ENCODE measurements at regions not wholly inside any gene's neighbourhood (a gene's known extent, or its start where the extent isn't known, plus 50 kb on each side); places are given as distances from the start of the nearest gene placed in this dataset.
A peak's percentile ranks its signal among the peaks of the same experiment; 100 is the strongest.

GRCh38 chr1:221335161-221336101, 406.5 kb downstream of the DUSP10 start:
- H3K4me3 ChIP-seq, result no peak overlapping the region
- H3K4me1 ChIP-seq, result peaks cover 24% of the 10 kb centered on the region
- no peaks in the 10 kb centered on the region for H3K9me3 ChIP-seq
- 18 to 19% methylated on average over 5 of the region's 5 CpGs for WGBS, 2 donors
- no peaks in the 10 kb centered on the region for H3K36me3 ChIP-seq (ENCODE audit: low read depth, missing control alignments)
- intact Hi-C loops (cut with DNase I; ENCODE audit: low total_unique reads), result no loop called here
- TF ChIP-seq, protein P1, sequence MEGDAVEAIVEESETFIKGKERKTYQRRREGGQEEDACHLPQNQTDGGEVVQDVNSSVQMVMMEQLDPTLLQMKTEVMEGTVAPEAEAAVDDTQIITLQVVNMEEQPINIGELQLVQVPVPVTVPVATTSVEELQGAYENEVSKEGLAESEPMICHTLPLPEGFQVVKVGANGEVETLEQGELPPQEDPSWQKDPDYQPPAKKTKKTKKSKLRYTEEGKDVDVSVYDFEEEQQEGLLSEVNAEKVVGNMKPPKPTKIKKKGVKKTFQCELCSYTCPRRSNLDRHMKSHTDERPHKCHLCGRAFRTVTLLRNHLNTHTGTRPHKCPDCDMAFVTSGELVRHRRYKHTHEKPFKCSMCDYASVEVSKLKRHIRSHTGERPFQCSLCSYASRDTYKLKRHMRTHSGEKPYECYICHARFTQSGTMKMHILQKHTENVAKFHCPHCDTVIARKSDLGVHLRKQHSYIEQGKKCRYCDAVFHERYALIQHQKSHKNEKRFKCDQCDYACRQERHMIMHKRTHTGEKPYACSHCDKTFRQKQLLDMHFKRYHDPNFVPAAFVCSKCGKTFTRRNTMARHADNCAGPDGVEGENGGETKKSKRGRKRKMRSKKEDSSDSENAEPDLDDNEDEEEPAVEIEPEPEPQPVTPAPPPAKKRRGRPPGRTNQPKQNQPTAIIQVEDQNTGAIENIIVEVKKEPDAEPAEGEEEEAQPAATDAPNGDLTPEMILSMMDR (IDR thresholded peaks at IDR 0.05), result no peak
- no peak for TF ChIP-seq POLR2A (IDR thresholded peaks at IDR 0.05)
- peak overlapping the region; percentile 52 to 83 for H3K27ac ChIP-seq
- no peaks in the 10 kb centered on the region for H3K27me3 ChIP-seq
- peak; percentile 41 for DNase-seq

DNA sequence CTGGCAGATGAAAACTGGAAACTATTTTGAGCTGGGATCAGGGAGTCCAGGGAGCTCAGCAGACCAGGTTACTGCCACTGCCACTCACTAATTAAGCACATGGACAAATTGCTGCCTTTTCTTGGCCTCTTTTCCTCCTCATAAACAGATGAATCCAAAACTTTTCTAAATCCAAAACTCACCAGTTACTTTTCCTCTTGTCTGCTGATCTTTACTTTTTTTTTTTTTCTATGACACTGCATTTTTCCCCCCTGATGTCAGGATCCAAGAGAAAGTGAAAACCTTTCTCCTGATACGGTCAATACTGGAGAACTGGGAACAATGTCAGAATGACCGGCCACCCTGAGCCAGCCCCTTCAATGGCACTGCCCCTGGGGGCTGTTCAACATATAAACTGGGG, 405.8 kb downstream of the DUSP10 start:
- Histone ChIP-seq H3K4me1 (peaks cover 24% of the 10 kb centered on the region), H3K27me3 (no peaks in the 10 kb centered on the region), H3K4me3 (no peak overlapping the region), H3K36me3 (ENCODE audit: low read depth, missing control alignments) (no peaks in the 10 kb centered on the region), H3K9me3 (no peaks in the 10 kb centered on the region), H3K27ac (peak overlapping the region; percentile 52 to 83)
- TF ChIP-seq POLR2A (IDR thresholded peaks at IDR 0.05), result no peak
- TF ChIP-seq, protein P1 (IDR thresholded peaks at IDR 0.05), result no peak
- intact Hi-C loops (cut with DNase I; ENCODE audit: low total_unique reads), result no loop called here
- no peak for DNase-seq
- WGBS, 2 donors, result 51 to 64% methylated on average over 2 of the region's 2 CpGs

DNA sequence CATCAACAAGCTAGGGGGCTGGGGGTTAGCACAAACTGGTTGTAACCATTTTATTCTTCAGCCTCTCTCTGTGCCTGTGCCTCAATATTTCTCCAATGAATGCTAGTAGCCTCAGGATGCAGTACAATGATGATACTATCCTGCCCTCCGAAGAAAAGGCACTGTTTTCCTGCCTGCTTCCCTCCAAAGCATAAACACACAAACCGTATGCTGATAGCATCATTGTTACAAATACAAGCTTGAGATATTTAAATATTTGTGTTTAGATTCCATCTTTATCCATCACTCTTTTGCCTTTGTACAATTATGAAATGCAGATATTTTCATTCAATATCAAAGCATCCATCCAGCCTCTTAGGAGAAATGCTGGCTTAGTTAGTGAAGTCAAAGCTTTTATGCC, 404.8 kb downstream of the DUSP10 start:
- H3K27ac ChIP-seq, result peak overlapping the region in 1 of 2 donors; percentile 83
- no peak for DNase-seq
- 54 to 61% methylated on average over 2 of the region's 2 CpGs for WGBS, 2 donors
- no peak overlapping the region for H3K4me3 ChIP-seq
- no peaks in the 10 kb centered on the region for H3K36me3 ChIP-seq (ENCODE audit: low read depth, missing control alignments)
- no peaks in the 10 kb centered on the region for H3K9me3 ChIP-seq
- intact Hi-C loops (cut with DNase I; ENCODE audit: low total_unique reads), result no loop called here
- no peaks in the 10 kb centered on the region for H3K27me3 ChIP-seq
- TF ChIP-seq, protein P1 (IDR thresholded peaks at IDR 0.05), result no peak
- no peak for TF ChIP-seq POLR2A (IDR thresholded peaks at IDR 0.05)
- H3K4me1 ChIP-seq, result peaks cover 24% of the 10 kb centered on the region

GRCh38 chr1:221343136-221343535, 398.8 kb downstream of the DUSP10 start:
- no peak overlapping the region for H3K4me3 ChIP-seq
- no peaks in the 10 kb centered on the region for H3K9me3 ChIP-seq
- no peak for DNase-seq
- TF ChIP-seq POLR2A (IDR thresholded peaks at IDR 0.05), result no peak
- TF ChIP-seq, protein P1 (IDR thresholded peaks at IDR 0.05), result no peak
- H3K27ac ChIP-seq, result no peak overlapping the region
- no peaks in the 10 kb centered on the region for H3K36me3 ChIP-seq (ENCODE audit: low read depth, missing control alignments)
- no peaks in the 10 kb centered on the region for H3K27me3 ChIP-seq
- intact Hi-C loops (cut with DNase I; ENCODE audit: low total_unique reads), result no loop called here
- no peaks in the 10 kb centered on the region for H3K4me1 ChIP-seq

DNA sequence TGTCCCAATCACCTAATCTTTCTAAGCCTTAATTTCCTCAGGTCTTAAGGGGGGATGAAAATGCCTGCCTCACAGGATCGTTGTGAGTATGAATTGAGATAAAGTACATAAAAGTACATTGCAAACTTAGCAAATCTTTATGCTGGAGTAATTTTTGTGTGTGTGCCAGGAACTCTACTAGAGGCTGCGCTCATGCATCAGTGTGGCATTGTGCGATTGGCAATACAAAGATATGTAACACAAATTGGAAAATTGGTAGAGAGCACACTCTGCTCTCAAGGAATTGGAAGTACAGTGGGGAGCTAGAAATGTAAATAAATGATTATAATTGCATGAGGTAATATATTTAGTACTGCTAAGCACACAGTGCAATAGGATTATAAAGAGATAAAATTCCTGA, 398.3 kb downstream of the DUSP10 start:
- H3K9me3 ChIP-seq, result no peaks in the 10 kb centered on the region
- no peak overlapping the region for H3K27ac ChIP-seq
- H3K36me3 ChIP-seq (ENCODE audit: low read depth, missing control alignments), result no peaks in the 10 kb centered on the region
- TF ChIP-seq, protein P1 (IDR thresholded peaks at IDR 0.05), result no peak
- TF ChIP-seq POLR2A (IDR thresholded peaks at IDR 0.05), result no peak
- no peaks in the 10 kb centered on the region for H3K4me1 ChIP-seq
- no peak for DNase-seq
- intact Hi-C loops (cut with DNase I; ENCODE audit: low total_unique reads), result no loop called here
- no peak overlapping the region for H3K4me3 ChIP-seq
- 63 to 66% methylated on average over 3 of the region's 3 CpGs for WGBS, 2 donors
- H3K27me3 ChIP-seq, result no peaks in the 10 kb centered on the region

All from testis (tissue), 2 donors.